HG02588 (cell line): ENCODE measurements at regions not wholly inside any gene's neighbourhood (a gene's known extent, or its start where the extent isn't known, plus 50 kb on each side); places are given as distances from the start of the nearest gene placed in this dataset.
"Not testable (repeated sequence)": the region's sequence is repeated elsewhere in the genome, so short reads cannot be mapped to it uniquely, and the experiment has no call there.

ENCODE experiments used
- ATAC-seq: cut with Tn5 transposase; IDR thresholded peaks from one replicate; pipeline ENCODE4 v1.9.1; 2021; ENCODE audit warnings: mild to moderate bottlenecking, moderate library complexity; ENCODE audit not compliant: unreplicated experiment

DNA sequence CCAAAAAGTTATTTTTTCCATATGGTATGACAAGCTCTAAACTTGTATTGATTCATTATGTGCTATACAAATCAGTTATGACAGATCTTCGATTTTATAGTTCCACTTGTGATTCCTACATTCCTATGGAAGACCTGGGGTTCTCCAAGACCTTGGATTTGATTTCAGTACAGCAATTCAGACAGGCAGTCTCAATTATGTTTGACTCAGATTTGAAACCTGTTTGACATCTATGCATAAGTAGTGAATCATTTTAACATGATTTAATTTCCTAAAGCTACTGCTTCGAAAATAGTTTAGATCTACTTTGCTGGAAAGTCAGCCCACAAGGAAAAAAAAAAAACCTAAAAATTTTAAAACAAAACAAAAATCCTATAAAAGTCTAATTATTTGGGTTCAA is 820.4 kb downstream of the LUZP2 start:
- ATAC-seq, result no peak

DNA sequence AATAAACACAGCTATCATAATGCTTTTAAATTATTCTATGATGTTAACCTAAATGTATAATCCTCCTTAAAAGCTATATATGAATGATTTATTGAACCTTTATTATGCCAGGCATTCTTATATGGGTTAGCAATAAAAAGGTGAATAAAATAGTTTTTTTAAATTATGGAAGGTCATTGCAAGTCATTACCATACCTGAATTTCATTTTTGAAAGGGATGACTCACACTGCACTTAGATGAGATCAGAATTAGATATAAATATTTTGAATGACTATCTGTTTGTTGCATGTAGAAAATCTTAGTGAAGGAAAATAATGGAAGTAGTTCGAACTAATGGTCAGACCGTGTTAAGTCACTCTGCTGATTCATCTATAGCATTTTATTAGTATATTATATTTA is 822.3 kb downstream of the LUZP2 start:
- ATAC-seq, result no peak

DNA sequence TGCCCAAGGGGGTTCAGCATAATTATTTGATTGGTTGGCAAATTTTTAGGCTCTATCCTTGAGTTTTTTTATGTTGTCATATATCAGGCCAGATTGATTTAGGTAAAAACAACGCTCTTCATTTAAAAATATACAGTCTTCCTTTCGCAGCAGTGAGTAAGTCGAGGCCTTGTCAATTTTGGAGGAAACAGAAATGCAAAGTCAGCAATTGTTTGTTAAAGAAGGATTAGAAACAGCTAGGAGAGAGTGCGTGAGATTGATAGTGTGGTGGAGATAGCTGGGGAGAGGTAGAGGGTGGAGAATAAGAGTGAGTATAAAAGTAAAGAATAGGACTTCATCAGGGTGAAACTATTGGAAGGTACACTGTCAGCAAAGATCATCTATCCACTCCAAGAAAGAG is 830.8 kb downstream of the LUZP2 start:
- ATAC-seq, result no peak

DNA sequence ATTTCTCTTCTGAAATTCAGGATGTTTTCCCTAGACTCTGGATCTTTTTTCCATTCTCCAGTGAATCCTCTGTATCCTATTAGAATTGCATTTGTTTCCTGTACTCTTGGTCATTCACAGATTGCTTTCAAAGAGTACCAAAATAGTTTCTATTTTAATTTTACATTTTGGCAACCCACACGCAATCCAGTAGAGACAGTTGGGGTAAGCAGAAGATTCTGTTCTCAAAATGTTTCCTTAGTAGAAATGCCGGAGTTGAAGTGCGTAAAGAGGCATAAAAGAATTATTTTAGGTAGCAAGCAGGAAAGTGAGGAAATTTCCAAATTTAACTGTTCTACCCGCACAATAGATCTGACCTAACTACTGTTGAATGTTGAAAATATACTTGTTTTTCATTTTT is 842.4 kb downstream of the LUZP2 start:
- no peak for ATAC-seq

DNA sequence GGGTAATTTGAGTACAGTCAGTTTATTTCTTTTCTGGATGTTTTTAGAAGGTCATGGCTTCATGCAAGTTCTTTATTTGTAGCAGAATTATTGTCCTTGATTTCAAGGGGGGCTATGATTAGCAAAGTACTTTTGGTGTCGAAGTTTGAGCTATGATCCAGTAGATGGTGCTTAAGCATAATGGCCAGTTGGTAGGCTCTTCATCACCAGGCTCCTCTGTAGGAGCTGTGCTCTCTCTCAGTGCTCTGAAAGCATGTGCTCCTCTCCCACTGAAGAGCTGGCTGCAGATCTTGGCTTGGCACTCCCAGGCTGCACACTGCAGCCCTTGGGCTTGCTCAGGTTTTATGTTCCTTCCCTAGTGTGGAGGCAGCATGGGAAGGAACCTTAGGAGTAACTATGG is 852.7 kb downstream of the LUZP2 start:
- ATAC-seq, result no peak

DNA sequence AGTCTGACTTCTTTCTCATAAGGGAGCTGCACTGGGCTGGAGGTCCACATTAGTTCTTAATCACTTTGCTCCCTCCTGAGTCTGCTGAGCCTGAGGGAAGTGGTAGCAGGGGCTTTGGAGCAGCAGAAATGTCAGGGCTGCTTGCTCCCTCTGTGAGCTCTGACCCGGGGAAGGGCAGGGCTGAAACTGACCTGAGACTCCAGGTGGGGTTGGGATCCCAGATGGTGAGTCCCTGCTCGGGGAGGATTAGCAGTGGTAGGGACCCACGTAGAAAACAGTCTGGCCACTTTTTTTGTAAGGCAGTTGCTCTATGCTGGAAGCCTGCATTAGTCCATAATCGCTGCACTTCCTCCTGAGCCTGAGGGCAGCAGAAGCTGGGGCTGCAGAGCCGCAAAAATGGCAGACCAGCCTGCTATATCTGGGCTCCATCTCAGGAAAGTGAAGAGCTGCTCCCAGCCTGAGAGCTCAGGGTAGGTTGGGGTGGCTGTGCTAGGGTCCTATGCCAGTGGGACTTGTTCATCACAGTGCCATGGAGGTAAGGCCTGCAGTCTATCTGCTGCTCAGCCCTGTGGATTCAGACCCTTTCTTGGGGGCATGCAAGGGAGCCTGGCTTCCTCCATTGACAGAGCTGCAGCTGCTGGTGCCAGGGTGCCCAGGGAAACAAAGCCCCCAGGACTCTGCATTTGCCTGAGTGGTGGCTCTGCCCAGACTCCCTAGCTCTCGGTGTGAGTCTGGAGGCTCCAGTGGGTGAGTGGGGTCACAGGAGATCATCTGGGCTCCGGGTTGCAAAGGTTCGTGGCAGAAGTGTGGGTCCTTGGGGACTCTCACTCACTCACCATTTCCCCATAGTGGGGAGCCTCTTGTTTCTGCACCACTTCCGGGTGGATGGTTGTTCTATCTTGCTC is 854.3 kb downstream of the LUZP2 start:
- no peak for ATAC-seq

DNA sequence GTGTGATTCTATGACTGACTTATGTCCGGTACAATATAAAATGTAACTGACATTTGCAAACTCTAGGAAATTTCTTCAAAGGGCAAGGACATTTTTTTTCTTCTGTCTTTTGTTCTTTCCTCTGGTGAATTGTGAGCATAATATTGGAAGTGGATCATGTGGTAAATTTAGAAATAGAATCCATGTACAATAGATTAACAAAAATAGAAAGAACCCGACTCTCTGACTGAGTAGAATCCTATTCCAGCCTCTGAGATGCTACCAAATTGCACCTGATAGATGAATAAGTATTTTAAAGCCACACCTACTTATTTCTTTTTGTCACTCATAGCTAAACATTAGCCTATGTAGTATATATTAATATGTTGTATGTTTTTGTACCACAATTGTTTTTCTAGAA is 860.3 kb downstream of the LUZP2 start:
- no peak for ATAC-seq

DNA sequence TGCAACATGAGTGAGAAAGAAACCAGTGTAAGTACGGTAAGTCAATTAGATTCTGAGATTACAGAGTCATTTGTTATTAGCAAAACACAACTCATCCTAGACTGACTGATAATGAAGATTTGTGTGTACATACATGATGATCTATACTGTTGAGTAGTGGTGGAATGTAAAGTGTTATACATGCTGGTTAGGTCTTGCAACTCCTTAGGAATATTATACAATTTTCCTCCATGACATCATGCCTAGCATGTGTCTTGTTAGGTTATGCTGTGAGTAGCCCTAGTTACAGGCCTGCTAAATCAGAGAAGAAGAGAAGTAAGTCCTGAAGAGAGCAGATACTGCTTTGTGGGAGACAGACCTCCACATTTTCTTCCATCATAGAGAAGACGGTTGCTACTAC is 880.6 kb downstream of the LUZP2 start:
- no peak for ATAC-seq

DNA sequence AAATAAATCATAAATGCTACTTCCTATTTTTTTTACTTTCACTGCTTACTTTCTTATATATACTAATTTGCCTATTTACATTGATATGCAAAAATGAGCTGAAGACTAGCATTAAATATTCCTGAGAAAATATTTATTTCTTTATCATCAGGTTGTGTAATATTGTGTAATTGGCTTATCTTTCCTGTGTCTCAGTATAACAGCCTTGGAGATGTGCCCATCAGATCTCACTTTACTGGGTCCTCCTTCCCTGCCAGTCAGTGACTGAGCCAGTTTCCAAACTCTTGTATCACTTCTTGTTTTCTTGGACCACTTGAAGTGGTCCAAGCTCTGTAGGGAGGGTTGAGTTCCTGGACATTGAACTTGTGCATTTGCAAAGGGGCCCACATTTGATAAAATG is 900.0 kb downstream of the LUZP2 start:
- ATAC-seq, result no peak

DNA sequence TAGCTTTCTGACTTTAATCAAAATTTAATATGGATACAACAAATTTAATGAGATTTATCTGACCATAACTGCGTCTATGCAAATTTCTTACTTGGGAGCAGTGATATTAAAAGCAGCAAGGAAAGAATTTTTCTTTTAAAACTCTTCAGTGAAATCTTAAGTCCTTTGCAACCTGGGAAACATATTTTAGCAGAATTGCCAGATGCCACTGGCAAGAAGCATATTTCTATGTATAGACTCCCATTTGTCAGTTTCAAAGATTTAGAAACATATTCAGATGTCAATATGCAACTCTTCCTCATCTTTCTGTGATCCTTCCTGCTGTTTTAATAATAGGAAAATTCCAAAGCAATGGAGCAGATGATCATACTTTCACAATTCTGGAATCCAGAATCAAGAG is 911.3 kb downstream of the LUZP2 start:
- no peak for ATAC-seq

DNA sequence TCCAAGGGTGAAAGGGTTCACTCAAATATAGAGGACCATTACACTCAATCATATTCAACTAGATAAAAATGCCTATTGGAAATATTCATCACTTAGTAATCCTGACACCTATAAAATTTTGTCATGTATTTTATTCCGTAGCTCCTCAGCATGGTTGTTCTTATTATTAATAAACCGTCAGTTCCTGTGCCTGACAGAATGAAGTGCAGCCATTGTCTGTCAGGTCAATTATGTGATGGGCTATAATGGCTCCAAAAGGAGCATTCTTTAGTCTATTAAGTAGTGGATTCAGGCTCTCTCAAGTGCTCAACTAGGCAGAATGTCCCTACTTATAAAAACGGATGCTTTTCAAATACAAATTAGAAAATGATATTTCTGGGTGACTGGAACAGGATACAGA is 916.1 kb upstream of the ANO3 start:
- no peak for ATAC-seq

DNA sequence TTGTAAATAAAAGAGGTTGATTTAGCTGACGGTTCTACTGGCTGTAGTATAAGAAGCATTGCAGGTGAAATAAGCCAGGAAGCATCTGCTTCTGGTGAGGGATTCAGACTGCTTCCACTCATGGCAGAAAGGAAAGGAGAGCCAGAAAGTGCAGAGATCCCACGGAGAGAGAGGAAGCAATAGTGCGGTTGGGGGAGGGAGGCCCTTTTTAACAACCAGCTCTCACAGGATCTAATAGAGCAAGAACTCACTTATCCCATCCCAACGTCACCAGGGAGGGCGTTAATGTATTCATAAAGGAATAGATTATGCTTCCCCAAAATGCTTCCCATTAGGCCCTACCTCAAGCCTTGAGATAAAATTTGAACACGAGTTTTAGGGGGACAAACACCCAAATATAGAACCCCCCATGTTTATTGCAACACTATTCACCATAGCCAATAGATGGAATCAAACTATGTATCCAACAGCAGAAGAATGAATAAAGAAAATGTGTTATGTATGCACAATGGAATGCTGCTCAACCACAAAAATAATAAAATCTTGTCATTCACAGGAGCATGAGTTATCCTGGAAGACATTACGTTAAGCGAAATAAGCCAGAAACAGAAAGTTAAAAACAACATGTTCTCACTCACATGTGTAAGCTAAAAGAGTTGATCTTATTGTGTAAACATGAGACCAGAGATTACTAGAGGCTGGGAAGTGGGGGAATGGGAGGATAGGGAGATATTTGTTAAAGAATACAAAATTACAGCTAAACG is 908.3 kb upstream of the ANO3 start:
- no peak for ATAC-seq

DNA sequence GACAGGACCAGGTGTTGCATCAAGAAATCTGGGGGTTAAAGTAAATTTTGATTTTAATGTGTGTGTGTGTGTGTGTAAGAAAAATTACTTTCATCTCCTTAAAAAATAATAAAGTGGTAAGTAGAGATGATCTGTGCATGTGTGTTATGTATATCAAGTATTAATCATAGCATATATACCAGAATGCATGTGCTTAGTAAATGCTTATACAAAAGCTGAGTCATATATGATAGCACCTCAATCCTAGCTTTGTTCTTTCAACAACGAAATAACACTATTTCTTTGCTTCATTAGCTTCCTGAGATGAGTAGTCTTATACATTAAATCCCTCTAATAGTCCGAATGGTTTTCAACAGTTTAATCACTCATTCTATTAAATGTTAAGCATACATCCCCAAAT is 899.6 kb upstream of the ANO3 start:
- no peak for ATAC-seq

DNA sequence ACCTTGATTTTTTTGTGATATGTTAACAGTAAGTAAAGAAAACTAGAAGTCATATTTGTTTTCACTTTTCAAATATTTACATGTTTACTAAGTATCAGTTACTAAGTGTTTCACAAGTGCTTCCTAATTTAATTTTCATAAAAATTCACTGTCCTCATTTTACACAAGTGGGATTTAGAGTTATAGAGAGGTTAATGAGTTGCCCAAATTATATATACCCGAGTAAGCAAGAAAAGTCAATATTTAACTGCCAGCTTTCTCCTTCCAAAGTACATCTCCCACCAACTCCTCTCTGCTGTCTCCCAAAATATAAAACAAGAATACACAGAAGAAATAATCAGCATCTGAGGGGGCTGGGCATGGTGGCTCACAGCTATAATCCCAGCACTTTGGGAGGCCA is 896.7 kb upstream of the ANO3 start:
- no peak for ATAC-seq

DNA sequence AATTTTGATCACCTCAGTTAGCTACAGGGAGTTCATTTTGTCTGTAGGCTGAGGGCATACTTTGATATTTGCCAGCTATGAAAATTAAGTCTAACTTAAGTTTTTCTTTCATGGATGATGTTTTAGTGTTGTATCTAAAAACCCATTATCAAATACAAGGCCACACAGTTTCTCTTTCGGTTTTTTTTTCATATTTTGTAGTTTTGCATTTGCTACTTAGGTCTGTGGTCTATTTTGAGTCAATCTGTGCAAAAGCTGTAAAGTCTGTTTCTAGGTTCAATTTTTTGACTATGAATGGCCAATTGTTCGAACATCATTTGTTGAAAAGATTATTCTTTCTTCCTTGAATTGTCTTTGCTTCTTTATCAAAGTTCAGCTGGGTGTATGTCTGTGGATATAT is 895.6 kb upstream of the ANO3 start:
- ATAC-seq, result no peak

DNA sequence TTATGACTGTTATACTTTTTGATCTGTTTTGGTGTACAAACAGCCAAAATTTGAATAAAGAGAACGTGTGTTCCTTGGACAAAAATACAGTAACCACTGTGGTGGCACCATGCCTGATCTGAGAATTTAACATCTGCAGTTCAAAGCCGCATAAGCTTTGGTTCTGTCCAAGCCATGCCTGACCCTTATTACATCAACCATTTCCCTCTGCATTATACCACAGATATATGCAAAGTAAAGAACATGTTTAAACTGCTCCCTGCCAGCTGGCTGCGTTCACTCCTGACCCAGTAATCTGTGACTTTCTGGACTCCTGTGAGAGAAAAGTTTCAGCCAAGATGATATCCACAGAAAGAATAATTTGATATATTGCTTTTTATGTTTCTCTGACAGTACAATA is 890.5 kb upstream of the ANO3 start:
- ATAC-seq, result no peak

DNA sequence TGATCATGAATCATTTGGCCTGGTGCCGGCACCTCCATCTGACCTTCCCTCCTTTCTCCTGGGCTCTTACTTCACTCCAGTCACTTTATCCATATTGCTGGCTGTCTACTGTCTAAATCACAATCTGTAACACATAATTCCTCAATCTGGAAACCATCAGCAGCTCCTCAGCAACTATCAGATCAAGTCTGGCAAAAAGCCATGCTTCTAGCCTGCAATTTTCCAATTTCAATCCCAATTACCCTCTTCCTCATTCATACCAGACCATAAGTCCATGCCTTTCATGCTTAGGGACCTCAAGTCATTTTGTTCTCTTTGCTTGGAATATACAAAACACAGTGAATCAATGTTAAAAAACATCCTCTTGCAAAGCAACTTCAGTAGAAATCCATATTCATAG is 882.8 kb upstream of the ANO3 start:
- no peak for ATAC-seq

DNA sequence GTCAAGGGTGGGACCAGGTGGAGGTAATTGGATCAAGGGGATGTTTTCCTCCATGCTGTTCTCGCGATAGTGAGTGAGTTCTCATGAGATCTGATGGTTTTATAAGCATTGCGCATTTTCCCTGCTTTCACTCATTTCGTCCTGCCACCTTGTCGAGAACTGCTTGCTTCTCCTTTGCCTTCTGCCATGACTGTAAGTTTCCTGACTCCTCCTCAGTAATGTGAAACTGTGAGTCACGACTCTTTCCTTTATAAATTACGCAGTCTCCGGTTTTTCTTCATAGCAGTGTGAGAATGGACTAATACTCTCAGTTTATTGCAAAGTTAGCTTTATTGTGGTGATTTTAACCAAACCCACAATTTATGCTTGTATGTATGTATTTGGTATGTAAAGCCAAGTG is 878.5 kb upstream of the ANO3 start:
- ATAC-seq, result no peak

DNA sequence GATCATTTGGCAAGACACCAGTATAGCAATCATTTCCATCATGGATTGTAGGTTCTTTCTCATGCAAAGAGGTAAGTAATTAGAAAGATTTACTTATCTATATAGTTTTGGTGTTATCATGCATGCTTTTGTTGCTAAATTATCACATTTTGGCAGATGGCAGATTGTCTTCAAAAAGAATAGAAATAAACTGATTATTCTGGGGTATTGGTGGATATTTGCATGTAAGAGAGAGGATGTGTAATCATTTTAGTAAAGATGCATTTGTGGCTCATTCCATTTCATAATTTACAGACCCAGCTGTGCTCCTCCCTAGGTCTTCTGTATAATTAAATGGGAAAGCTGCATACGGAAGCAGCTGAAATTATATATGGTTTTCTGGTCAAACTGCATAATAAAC is 875.7 kb upstream of the ANO3 start:
- ATAC-seq, result no peak

DNA sequence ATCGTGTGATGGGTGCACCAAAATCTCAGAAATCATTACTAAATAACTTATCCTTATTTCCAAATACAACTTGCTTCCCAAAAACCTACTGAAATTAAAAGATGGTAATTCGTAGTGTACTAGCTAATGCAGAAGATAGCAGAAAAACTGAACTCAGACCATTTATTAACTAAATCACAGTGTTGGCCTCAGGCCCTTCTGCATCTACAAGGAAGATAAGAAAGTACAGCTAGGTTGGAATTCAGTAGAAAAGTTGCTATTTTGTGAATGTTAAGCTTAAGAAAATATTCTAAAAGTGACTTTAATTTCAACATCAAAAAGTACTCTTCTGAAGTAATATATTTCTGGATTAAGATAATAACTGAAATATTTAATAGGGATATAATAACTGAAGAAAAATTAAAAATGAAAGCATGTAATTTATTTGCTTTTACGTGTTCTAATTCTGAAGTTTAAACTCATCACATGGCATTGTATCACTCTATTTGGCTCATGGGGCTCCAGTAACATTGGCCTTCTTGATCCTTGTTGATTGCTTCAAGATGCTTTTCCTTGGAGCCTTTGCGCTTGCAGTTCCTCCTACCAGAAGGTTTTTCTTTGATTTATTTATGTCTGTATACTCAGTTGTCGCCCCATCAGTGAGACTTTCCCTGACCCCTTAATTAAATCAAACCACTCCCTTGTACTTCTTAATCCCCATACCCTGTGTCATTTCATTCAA is 847.9 kb upstream of the ANO3 start:
- no peak for ATAC-seq

DNA sequence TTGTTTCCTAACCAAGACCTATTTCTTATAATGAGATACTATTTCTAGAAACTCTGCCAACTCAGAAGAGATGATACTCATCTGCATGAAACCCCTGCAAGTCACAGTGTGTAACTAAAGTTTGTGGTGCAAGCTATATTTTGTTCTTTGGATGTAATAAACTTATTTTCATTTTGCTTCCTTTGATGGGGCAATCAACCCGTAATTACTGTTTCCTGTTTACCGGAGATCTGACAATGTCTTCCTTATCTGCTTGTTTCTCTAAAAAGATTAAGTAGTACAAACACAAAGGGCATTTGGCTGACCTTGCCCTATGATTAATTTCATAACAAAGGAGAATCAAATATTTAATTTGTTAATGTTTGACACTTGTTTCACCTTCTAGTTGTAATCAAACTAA is 846.6 kb upstream of the ANO3 start:
- no peak for ATAC-seq

DNA sequence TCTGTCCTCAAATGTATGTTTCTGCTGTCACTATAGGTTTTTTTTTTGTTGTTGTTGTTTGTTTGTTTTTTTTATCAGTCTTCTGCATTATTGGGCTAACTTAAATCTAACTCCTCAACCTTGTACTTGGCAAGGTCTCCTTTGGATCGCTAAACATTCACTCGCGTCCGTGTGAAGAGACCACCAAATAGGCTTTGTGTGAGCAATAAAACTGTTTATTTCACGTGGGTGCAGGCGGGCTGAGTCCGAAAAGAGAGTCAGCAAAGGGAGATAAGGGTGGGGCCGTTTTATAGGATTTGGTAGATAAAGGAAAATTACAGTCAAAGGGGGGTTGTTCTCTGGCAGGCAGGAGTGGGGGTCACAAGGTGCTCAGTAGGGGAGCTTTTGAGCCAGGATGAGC is 845.6 kb upstream of the ANO3 start:
- ATAC-seq, result not testable (repeated sequence)
